B cell (primary cell): ENCODE measurements at regions not wholly inside any gene's neighbourhood (a gene's known extent, or its start where the extent isn't known, plus 50 kb on each side); places are given as distances from the start of the nearest gene placed in this dataset.

Experiments used
- EZH2 ChIP-seq: IDR thresholded peaks from 2 replicates; pipeline ENCODE4 v1.6.1; 2012; ENCODE audit warnings: borderline replicate concordance, low read depth, mild to moderate bottlenecking, moderate library complexity, low read length; ENCODE audit not compliant: insufficient read depth, poor library complexity, severe bottlenecking
- TF ChIP-seq, protein P1 (sequence below): fragments of 200-600 bp; IDR thresholded peaks from one replicate; pipeline ENCODE4 v1.8.0; 2022; ENCODE audit warnings: antibody characterized with exemption, mild to moderate bottlenecking

DNA sequence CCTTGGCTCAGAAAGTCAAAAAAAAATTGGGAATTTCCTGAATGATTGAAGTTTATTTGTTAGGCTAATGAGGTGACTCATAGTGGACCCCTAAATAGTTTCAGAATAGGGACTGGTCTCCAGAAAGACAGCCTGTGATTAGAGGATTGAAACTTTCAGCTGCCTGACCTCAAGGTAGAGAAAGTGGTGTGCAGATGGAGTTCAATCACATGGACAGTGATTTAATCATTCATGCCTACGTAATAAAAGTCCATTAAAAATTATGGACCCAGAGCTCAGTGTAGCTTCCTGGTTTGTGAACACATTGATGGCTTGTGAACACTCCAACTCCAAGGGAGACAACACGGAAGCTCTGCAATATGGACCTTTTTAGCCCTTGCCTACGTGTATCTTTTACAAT lies 533.2 kb upstream of the PCDH9 start:
- TF ChIP-seq, protein P1, sequence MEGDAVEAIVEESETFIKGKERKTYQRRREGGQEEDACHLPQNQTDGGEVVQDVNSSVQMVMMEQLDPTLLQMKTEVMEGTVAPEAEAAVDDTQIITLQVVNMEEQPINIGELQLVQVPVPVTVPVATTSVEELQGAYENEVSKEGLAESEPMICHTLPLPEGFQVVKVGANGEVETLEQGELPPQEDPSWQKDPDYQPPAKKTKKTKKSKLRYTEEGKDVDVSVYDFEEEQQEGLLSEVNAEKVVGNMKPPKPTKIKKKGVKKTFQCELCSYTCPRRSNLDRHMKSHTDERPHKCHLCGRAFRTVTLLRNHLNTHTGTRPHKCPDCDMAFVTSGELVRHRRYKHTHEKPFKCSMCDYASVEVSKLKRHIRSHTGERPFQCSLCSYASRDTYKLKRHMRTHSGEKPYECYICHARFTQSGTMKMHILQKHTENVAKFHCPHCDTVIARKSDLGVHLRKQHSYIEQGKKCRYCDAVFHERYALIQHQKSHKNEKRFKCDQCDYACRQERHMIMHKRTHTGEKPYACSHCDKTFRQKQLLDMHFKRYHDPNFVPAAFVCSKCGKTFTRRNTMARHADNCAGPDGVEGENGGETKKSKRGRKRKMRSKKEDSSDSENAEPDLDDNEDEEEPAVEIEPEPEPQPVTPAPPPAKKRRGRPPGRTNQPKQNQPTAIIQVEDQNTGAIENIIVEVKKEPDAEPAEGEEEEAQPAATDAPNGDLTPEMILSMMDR = no peak
- TF ChIP-seq EZH2 = no peak
